ENCODE measurements at regions not wholly inside any gene's neighbourhood (a gene's known extent, or its start where the extent isn't known, plus 50 kb on each side); places are given as distances from the start of the nearest gene placed in this dataset.

GRCh38 chr16:51685498-51685897 is 534.4 kb upstream of the SALL1 start:
- ChIA-PET POLR2A (ENCODE audit: unreplicated experiment) (no interaction called here), CTCF (no interaction called here)
- WGBS, 2 experiments (ENCODE audit: extremely low coverage in 2 of 2, insufficient read length in 1 of 2) = no CpG with 5 or more reads among the region's 2 CpGs
- Histone ChIP-seq H4K20me1 (ENCODE audit: insufficient read depth, low read length) (no peaks in the 10 kb centered on the region), H3K9ac (ENCODE audit: low read depth, low read length) (no peak overlapping the region), H3K56ac (ENCODE audit: extremely low read depth, insufficient read depth, low read length) (no peak overlapping the region), H4K5ac (ENCODE audit: low read depth, low read length) (no peak overlapping the region), H2AFZ (replicated peaks; ENCODE audit: low read length, poor library complexity) (no peak overlapping the region), H3K4me1 (ENCODE audit: control insufficient read depth, insufficient read depth, low read length) (no peaks in the 10 kb centered on the region), H3K18ac (ENCODE audit: low read depth, low read length) (no peak overlapping the region), H3K4me3 (ENCODE audit: insufficient read depth, low read depth, low read length) (no peak overlapping the region), H2BK120ac (ENCODE audit: low read depth, low read length) (no peak overlapping the region), H2AK9ac (replicated peaks; ENCODE audit: low read depth, low read length, poor library complexity) (no peak overlapping the region), H2AK5ac (ENCODE audit: low read depth, low read length) (no peak overlapping the region), H3K4me2 (ENCODE audit: low read depth, low read length) (no peak overlapping the region), H3K23ac (ENCODE audit: low read depth, low read length) (no peak overlapping the region), H3K79me1 (ENCODE audit: low read depth in 1 of 2, low read length in 2 of 2) (no peaks in the 10 kb centered on the region), H2BK5ac (ENCODE audit: low read depth, low read length, poor library complexity, severe bottlenecking) (no peak overlapping the region), H4K91ac (ENCODE audit: insufficient read depth, low read depth, low read length) (no peak overlapping the region), H3K4ac (ENCODE audit: low read depth, low read length) (no peak overlapping the region), H3K14ac (replicated peaks; ENCODE audit: low read depth, low read length) (no peak overlapping the region), H3K9me1 (ENCODE audit: insufficient read depth, low read length) (no peaks in the 10 kb centered on the region), H3K27ac (ENCODE audit: insufficient read depth, low read length) (no peak overlapping the region), H4K8ac (ENCODE audit: low read depth in 2 of 2, low read length in 2 of 2) (no peak overlapping the region), H2BK15ac (ENCODE audit: low read depth, low read length) (no peak overlapping the region), H2BK20ac (ENCODE audit: low read depth, low read length) (no peak overlapping the region), H3K9me3 (ENCODE audit: control insufficient read depth, insufficient read depth, low read length) (no peaks in the 10 kb centered on the region), H3K36me3 (ENCODE audit: control insufficient read depth, insufficient read depth, low read length) (no peaks in the 10 kb centered on the region), H3K27me3 (ENCODE audit: control insufficient read depth, insufficient read depth, low read length) (peaks cover 3% of the 10 kb centered on the region)
- intact Hi-C loops (cut with micrococcal nuclease) = no loop called here
- dilution Hi-C loops (cut with HindIII; ENCODE audit: low sequenced_read_pairs, unreplicated experiment) = no loop called here
- in situ Hi-C loops (cut with MboI; ENCODE audit: low sequenced_read_pairs) = no loop called here
- no peak for DNase-seq
- no TSS peak for BruUV-seq (replicated peaks)
- ATAC-seq (ENCODE audit: low read depth) = no peak
- no peak for TF ChIP-seq MAFK (IDR thresholded peaks at IDR 0.05; ENCODE audit: low read depth, low read length)
- no peak for TF ChIP-seq USF2 (IDR thresholded peaks at IDR 0.05; ENCODE audit: low read depth, low read length)
- TF ChIP-seq CHD1 (IDR thresholded peaks at IDR 0.05; ENCODE audit: low read depth, low read length) = no peak
- no peak for TF ChIP-seq POLR2A (IDR thresholded peaks at IDR 0.05; ENCODE audit: low read depth, low read length)

Measured in IMR-90 (cell line).